Activated CD4-positive, alpha-beta T cell treated with anti-CD3 and anti-CD28 coated beads, Interleukin-2, amount 50 U/mL, for 24 hours (primary cell): ENCODE measurements at regions not wholly inside any gene's neighbourhood (a gene's known extent, or its start where the extent isn't known, plus 50 kb on each side); places are given as distances from the start of the nearest gene placed in this dataset.

ENCODE experiments used
- DNase-seq, 2 donors: peaks; one replicate each; pipeline ENCODE4 v3.0.0-alpha.2; 2020; ENCODE audit warnings: low read depth in 1 of 2, low spot score in 1 of 2

- DNase-seq: no peak
These were observed 248.9 kb upstream of the UGT8 start for GRCh38 chr4:114349543-114350175.

DNA sequence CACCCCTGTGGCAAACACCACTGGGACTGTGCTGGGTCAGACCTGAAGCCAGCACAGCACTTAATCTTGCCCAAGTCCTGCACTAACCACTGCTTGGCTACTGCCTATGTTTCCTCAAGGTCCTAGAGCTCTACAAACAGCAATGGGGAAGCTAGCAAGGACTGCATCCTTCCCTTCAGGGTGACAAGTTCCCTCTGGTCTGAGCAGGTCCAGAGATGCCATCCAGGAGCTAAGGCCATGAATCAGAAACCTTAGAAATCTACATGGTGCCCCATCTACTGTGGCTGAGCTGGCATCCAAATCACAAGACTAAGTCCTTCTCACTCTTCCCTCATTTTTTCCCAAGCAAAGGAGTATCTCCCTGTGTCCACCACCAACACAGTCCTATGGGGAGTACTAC lies 239.7 kb upstream of the UGT8 start:
- DNase-seq: no peak

GRCh38 chr4:114361249-114361648 lies 237.4 kb upstream of the UGT8 start:
- no peak for DNase-seq

DNA sequence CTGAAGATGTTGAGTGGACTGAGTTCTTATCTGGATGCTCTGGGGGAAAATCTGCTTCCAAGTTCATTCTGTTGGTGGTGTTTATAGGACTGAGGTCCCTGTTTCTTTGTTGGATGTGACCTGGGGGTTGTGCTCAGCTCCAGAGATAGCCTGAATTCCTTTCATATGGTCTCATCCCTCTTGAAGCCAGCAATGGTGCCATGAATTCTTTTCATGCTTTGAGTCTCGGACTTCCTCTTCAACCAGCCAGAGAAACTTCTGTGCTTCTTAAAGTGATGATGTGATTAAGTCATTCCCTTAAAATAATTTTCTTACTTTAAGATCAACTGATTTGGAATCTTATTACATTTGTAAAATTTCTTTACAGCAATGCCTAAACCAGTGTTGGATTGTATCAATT lies 233.8 kb upstream of the UGT8 start:
- no peak for DNase-seq

DNA sequence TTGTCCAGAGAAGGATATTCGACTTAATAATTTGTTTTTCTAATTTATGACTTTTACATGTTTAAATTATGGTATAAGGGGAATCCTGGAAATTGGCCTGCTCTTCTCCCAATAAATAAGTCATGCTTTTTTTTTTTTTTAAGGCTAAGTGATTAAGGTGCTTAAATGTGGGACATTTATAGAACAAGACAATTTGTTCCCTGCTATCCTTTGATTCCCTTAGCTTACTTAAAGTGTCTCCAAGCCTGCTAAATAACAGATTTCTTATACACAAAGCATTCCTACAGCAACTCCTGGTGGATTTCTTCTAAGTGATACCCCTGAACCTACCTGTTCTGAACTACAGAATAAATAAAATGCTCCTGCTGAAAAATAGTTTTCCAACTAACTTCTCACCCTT lies 233.0 kb upstream of the UGT8 start:
- DNase-seq: no peak

DNA sequence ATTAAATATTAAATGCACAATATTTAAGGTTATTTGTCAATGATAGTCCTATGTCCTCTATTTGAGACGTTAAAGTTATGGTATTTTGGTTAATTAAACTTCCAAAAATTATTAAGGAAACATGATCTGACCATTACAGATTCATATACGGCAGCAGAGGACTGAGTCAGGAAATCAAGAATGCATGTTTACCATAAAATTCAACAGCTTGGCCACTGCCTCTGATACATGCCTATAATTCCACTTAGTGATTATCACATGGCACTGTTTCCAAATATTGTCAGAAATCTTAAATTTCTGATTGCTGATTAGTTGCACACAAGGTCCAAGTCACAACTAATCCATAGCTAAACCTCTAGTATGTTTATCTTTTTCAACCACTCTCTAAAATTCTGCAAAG lies 232.2 kb upstream of the UGT8 start:
- no peak for DNase-seq

DNA sequence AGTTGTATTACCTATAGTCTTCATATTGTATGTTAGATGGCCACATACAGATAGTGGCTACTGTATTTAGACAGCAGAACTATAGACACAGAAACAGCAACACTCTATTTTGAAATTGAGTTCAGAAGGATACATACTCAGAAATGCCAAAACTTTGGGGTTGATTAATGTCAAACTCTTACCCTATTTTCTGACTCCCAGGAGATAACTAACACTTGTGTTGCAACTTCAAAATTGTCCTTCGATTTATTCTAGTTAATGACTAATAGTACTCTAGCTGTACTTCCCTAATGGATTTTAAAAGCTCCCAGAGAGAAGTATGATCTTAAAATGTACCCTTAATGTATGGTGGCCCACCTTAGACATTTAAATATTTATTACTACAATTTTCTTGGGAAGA lies 229.9 kb upstream of the UGT8 start:
- DNase-seq: no peak

DNA sequence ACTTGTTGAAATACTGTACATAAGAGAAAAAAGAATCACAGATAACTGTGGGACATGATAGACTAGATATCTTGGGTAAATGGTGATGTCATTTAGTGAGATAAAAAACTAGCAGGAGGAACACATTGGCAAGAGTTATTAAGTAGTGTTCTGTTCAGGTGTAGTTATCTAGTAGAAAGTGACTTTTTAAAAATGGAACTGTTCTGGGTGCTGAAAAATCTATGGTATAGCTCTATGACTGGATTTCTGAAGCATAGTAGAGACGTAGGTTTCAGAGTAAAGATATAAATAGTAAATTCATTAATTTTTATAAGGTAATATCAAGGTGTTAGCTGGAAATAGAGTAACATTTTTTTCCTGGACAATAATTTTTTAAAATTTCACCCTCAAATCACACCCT lies 225.1 kb upstream of the UGT8 start:
- no peak for DNase-seq

DNA sequence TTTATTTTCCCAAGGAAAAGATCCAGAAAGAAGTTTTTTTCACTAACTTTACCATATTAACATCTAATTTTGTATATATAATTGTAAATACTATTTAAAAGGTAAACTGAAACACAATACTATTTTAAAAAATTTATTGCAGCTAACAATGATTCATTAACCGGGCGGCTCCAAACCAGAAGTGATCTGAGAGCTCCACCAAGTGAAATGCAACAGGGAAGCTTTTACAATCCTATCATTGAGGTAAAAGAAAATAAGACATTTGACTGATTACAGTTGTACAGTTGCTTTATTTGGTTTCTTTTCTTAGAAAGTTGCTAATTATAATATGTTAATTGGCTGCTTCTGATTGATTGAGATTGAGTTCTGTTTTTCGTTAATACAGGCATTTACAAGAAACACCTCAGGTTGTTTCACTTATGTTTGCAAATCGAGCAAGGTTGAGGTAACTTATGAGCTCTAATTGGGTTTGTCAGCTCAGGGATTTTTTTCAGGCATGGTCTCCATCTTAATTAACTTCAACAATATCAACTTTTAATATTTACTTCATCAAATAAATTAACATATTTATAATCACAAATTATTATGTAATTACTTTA lies 220.2 kb upstream of the UGT8 start:
- DNase-seq: no peak

- DNase-seq: no peak
These were observed 215.5 kb upstream of the UGT8 start for GRCh38 chr4:114383067-114383466.

DNA sequence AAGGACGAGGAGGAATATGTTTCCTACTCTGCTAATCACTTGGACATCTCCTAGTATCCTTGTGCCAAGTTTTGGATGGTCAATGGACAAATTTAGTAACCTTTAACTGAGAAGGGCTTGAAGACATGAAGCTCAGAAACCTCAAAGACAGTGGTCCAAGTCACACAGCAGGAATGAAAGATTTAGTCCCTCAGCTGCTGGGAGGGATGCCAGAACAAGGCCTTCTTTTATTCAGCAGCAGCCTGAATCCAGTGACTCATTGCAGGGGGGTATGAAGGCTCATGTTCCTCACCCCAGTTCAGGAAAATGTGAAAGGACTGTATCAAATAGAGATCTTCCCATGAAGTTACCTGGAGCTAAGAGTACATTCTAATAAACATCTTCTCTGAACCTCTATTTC lies 214.9 kb upstream of the UGT8 start:
- no peak for DNase-seq

GRCh38 chr4:114384629-114385028 lies 214.0 kb upstream of the UGT8 start:
- DNase-seq: no peak

DNA sequence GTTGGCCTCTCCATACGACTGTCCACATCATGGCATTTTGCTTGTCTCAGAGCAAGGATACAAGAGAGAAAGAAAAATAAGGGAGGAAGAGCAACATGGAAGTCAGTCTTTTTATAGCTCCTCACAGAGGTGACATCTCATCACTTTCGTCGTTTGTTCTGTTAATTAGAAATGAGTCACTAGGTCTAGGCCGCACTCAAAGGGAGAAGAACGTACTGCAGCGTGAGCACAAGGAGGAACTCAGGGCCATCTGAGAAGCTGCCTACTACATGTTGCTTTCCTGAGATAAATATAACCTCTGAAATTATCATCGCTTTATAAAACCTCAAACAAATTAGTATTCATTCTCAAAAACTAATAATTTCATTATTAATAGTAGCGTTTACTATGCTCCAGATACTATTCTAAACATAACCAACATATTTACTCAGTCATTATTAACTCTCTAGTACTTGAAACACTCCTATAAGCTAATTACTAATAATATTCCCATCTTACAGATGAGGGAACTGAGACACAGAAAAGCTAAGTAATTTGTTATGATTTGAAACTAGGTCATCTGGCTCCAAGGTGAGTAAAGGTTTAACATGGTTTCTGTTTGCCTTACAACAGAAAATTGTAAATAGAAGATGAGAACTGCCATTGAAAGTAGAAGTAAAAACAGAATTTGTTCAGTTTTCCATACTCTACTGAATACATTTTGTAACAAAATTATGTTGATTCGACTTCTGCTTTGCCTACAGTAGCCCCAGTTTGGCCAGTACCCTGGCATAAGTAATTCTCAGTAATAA lies 213.2 kb upstream of the UGT8 start:
- no peak for DNase-seq

- no peak for DNase-seq
These were observed 211.9 kb upstream of the UGT8 start for GRCh38 chr4:114386637-114387233.

- no peak for DNase-seq
These were observed 209.4 kb upstream of the UGT8 start for GRCh38 chr4:114389070-114389685.

- no peak for DNase-seq
These were observed 205.1 kb upstream of the UGT8 start for GRCh38 chr4:114393295-114394038.

DNA sequence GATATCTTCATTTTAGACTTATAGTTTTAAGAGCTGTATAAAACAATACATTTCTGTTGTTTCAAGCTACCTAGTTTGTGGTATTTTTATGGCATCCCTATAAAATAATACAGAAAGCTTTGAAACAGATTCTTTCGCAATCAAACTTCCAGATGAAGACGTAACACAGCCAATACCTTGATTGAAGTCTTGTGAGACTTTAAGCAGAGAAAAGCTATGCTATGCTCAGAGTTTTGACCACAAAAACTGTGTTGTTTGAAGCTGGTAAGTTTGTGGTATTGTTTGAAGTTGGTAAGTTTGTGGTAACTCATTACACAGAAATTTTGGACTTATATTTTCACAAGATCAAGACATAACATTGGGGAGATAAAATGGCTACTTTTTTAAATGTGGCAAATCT lies 201.8 kb upstream of the UGT8 start:
- DNase-seq: no peak

- no peak for DNase-seq
These were observed 200.2 kb upstream of the UGT8 start for GRCh38 chr4:114398410-114398809.

DNA sequence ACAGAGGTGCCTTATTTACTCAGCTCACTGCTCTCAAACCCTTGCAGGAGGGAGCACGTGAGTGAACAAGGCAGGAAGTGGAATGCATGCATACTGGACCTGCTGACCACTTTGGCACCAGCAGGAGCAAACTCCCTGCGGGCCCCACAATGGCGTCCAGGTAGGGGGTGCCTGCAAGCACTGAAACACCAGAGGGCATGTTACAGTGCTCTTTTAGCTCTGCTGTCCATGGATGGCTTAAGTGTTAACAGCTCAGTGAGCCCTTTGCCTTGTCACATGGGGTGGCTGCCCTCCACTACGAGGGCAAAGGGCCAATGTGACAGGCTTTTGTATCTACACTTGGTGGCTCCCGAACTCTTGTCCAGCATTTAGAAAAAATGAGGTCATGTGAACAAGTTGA lies 199.5 kb upstream of the UGT8 start:
- DNase-seq: no peak

DNA sequence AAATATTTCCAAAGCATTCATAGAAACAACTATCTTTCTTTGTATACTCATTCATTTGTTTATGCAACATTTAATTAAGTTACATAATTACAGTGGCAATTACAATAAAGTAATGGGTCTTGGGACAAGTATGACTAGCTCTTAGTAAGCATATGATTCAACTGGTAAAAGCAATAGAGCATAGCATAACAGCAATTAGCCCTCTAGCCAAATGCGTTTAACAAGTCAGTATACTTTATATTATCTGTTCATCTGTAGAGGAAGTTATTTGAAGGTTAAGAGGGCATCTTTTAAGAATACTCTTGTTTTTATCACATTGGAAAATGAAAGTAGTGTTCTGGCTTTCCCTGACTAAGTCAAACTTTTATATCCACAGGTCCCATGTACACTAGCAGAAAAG lies 198.1 kb upstream of the UGT8 start:
- DNase-seq: no peak

- no peak for DNase-seq
These were observed 197.1 kb upstream of the UGT8 start for GRCh38 chr4:114401483-114401882.
